ENCODE measurements at regions not wholly inside any gene's neighbourhood (a gene's known extent, or its start where the extent isn't known, plus 50 kb on each side); places are given as distances from the start of the nearest gene placed in this dataset.

GRCh38 chr2:10502803-10503107 lies 54.6 kb upstream of the ODC1 start:
- no peaks in the 10 kb centered on the region for H3K23me2 ChIP-seq (ENCODE audit: insufficient read length, low read depth, low read length, poor library complexity, severe bottlenecking)
- no peak overlapping the region for H2BK15ac ChIP-seq (ENCODE audit: low read depth, low read length)
- WGBS (ENCODE audit: extremely low coverage, insufficient read length, low lambda C conversion rate) = no CpG with 5 or more reads among the region's 3 CpGs
- H3K27me3 ChIP-seq (ENCODE audit: insufficient read depth, low read length) = no peaks in the 10 kb centered on the region
- H4K8ac ChIP-seq (replicated peaks; ENCODE audit: insufficient read length, low read depth, low read length) = no peak overlapping the region
- H2BK120ac ChIP-seq (ENCODE audit: low read depth, low read length, poor library complexity, severe bottlenecking) = no peak overlapping the region
- no peak overlapping the region for H3K14ac ChIP-seq (ENCODE audit: insufficient read depth, low read length)
- no peak overlapping the region for H2BK12ac ChIP-seq (ENCODE audit: insufficient read length, low read depth, low read length)
- H3K4ac ChIP-seq (ENCODE audit: low read depth, low read length) = no peak overlapping the region
- no peaks in the 10 kb centered on the region for H3K9me3 Mint-ChIP-seq
- peaks cover 3% of the 10 kb centered on the region; the same call in 1 of the 2 replicates for H3K27me3 Mint-ChIP-seq (ENCODE audit: low read depth)
- H2BK5ac ChIP-seq (ENCODE audit: insufficient read length, low read length) = no peak overlapping the region
- no peak overlapping the region for H3K9ac ChIP-seq (ENCODE audit: extremely low read depth, insufficient read length, low read length)
- no peaks in the 10 kb centered on the region for H4K20me1 ChIP-seq (ENCODE audit: control insufficient read depth, insufficient read depth, insufficient read length)
- H3K56ac ChIP-seq (ENCODE audit: insufficient read length, low read depth, low read length) = peak overlapping the region; percentile 38
- H3K4me1 ChIP-seq (ENCODE audit: insufficient read depth, low read length) = no peaks in the 10 kb centered on the region
- no peak for DNase-seq
- H3T11ph ChIP-seq (ENCODE audit: low read length) = no peak overlapping the region
- no peaks in the 10 kb centered on the region for H3K79me1 ChIP-seq (ENCODE audit: insufficient read depth, low read depth, low read length, poor library complexity, severe bottlenecking)
- H3K23ac ChIP-seq (ENCODE audit: insufficient read length, low read depth, low read length) = no peak overlapping the region
- peaks cover 7% of the 10 kb centered on the region in 2 experiments; a peak in 3 of 4 replicates for H3K4me1 Mint-ChIP-seq
- peak overlapping the region in 2 of 3 experiments; percentile 13 to 90; a peak in 3 of 7 replicates for H3K27ac Mint-ChIP-seq
- no peak overlapping the region for H3K4me3 Mint-ChIP-seq
- H3K9me3 ChIP-seq (ENCODE audit: control insufficient read depth, low read depth, low read length) = no peaks in the 10 kb centered on the region
- no peak overlapping the region for H3K18ac ChIP-seq (ENCODE audit: insufficient read length, low read depth, low read length)
- H2AK5ac ChIP-seq (ENCODE audit: insufficient read length, low read length) = no peak overlapping the region
- TF ChIP-seq, protein P1, sequence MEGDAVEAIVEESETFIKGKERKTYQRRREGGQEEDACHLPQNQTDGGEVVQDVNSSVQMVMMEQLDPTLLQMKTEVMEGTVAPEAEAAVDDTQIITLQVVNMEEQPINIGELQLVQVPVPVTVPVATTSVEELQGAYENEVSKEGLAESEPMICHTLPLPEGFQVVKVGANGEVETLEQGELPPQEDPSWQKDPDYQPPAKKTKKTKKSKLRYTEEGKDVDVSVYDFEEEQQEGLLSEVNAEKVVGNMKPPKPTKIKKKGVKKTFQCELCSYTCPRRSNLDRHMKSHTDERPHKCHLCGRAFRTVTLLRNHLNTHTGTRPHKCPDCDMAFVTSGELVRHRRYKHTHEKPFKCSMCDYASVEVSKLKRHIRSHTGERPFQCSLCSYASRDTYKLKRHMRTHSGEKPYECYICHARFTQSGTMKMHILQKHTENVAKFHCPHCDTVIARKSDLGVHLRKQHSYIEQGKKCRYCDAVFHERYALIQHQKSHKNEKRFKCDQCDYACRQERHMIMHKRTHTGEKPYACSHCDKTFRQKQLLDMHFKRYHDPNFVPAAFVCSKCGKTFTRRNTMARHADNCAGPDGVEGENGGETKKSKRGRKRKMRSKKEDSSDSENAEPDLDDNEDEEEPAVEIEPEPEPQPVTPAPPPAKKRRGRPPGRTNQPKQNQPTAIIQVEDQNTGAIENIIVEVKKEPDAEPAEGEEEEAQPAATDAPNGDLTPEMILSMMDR (conservative IDR thresholded peaks at IDR 0.05) = no peak
- no peaks in the 10 kb centered on the region for H3K79me2 ChIP-seq (ENCODE audit: insufficient read depth, low read length)
- H4K91ac ChIP-seq (ENCODE audit: insufficient read length, low read depth, low read length) = no peak overlapping the region
- no peak overlapping the region for H2BK20ac ChIP-seq (ENCODE audit: low read depth, low read length, poor library complexity, severe bottlenecking)
- no peak overlapping the region for H3K27ac ChIP-seq (ENCODE audit: insufficient read length, low read depth, low read length)
- H3K36me3 Mint-ChIP-seq (ENCODE audit: insufficient read depth in 1 of 3, low read depth in 3 of 3) = no peaks in the 10 kb centered on the region; a peak in 1 of 7 replicates
- no peak overlapping the region for H3K4me2 ChIP-seq (ENCODE audit: insufficient read depth, insufficient read length, low read length)
- no peak overlapping the region for H4K5ac ChIP-seq (ENCODE audit: insufficient read length, low read depth, low read length)
- no peak overlapping the region for H2AFZ ChIP-seq (ENCODE audit: low read length)
